ENCODE measurements at regions not wholly inside any gene's neighbourhood (a gene's known extent, or its start where the extent isn't known, plus 50 kb on each side); places are given as distances from the start of the nearest gene placed in this dataset.

- peak; percentile 8 for DNase-seq (ENCODE audit: low read depth)
- H3K4me3 ChIP-seq (ENCODE audit: low read depth, low read length): no peak overlapping the region
- TF ChIP-seq CTCF (IDR thresholded peaks at IDR 0.05; ENCODE audit: insufficient read depth, low read depth, low read length): peak; percentile 41
These were observed 185.7 kb downstream of the MARCHF11 start for GRCh38 chr5:15993919-15994318.

GRCh38 chr5:15993334-15993733 lies 186.3 kb downstream of the MARCHF11 start:
- peak; percentile 8 for DNase-seq (ENCODE audit: low read depth)
- H3K4me3 ChIP-seq (ENCODE audit: low read depth, low read length): no peak overlapping the region
- TF ChIP-seq CTCF (IDR thresholded peaks at IDR 0.05; ENCODE audit: insufficient read depth, low read depth, low read length): no peak

- peak; percentile 30 for DNase-seq (ENCODE audit: low read depth)
- H3K4me3 ChIP-seq (ENCODE audit: low read depth, low read length): no peak overlapping the region
- no peak for TF ChIP-seq CTCF (IDR thresholded peaks at IDR 0.05; ENCODE audit: insufficient read depth, low read depth, low read length)
These were observed 186.7 kb downstream of the MARCHF11 start for GRCh38 chr5:15992918-15993317.

GRCh38 chr5:15991586-15991985 lies 188.0 kb downstream of the MARCHF11 start:
- no peak for DNase-seq (ENCODE audit: low read depth)
- TF ChIP-seq CTCF (IDR thresholded peaks at IDR 0.05; ENCODE audit: insufficient read depth, low read depth, low read length): no peak
- H3K4me3 ChIP-seq (ENCODE audit: low read depth, low read length): no peak overlapping the region
